SH-SY5Y (cell line): ENCODE measurements at regions not wholly inside any gene's neighbourhood (a gene's known extent, or its start where the extent isn't known, plus 50 kb on each side); places are given as distances from the start of the nearest gene placed in this dataset.

Experiments
- GATA2 ChIP-seq: IDR thresholded peaks from 2 replicates; pipeline ENCODE4 v1.6.1; 2011; ENCODE audit warnings: mild to moderate bottlenecking, low read depth, low read length
- GATA3 ChIP-seq: IDR thresholded peaks from 2 replicates; pipeline ENCODE4 v1.6.1; 2011; ENCODE audit warnings: low read depth, mild to moderate bottlenecking, low read length, moderate library complexity

DNA sequence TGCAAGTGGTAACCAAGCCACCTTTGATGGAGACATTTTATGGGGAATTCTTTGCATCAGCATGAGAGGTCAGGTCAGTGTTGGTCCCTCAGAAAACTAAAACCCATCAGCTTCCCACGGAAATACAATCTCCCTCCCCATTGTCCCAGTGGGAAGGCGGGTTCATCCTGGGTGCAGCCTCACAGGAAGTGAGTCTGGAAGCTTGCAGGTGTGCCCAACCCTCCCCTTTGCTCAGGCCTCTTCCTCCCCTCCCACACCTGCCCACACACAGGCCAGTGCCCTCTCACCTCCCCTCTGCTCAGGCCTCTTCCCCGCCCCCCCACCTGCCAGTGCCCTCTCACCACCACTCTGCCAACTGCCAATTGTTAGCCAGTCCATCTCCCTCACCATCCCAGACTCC is 166.8 kb upstream of the RAB6C start:
- TF ChIP-seq GATA3 (no peak), GATA2 (no peak)
